ENCODE measurements at regions not wholly inside any gene's neighbourhood (a gene's known extent, or its start where the extent isn't known, plus 50 kb on each side); places are given as distances from the start of the nearest gene placed in this dataset.

DNA sequence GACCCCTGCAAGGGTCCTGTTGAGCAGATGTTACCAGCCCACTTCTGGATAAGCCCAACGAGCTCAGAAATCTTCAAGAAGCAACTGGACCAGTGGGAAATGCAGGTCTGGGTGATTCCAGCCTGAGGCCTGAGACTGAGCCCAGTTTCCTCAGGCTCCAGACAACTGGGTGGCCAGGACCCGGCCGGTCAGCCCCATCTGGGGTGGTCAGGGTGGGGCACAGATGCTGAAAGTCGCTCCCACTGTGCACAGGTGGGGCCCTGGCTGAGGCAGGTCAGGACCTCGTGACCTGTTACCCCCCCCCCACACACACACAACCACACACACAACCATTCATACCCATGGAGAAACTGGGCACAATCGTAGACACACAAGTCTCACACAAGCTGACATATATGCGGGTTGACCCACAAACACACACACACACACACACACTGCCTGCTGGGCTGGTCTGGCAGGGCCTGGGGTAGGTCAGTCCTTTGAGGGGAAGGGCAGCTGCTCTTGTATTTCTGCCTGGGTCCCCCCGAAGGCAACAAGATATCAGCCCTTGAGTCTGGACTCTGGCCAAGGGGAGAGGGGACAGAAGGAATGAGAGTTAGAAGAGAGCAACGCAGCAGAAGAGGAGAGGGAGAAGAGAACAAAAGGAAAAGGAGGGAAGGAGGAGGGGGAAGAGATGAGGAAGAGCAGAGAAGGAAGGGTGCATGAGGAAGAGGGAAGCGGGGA, 99.0 kb upstream of the CDH5 start:
- peaks cover 60% of the 10 kb centered on the region for H3K27me3 Mint-ChIP-seq
- no peak overlapping the region for H3K27ac Mint-ChIP-seq
- H3K9me3 ChIP-seq (ENCODE audit: control insufficient read depth, low read length, poor library complexity, severe bottlenecking) = no peaks in the 10 kb centered on the region
- no peak for ATAC-seq
- DNase-seq = no peak
- no peaks in the 10 kb centered on the region for H3K36me3 Mint-ChIP-seq (ENCODE audit: low read depth)
- peaks cover 6% of the 10 kb centered on the region for H3K4me1 Mint-ChIP-seq
- H3K4me3 Mint-ChIP-seq = no peak overlapping the region

DNA sequence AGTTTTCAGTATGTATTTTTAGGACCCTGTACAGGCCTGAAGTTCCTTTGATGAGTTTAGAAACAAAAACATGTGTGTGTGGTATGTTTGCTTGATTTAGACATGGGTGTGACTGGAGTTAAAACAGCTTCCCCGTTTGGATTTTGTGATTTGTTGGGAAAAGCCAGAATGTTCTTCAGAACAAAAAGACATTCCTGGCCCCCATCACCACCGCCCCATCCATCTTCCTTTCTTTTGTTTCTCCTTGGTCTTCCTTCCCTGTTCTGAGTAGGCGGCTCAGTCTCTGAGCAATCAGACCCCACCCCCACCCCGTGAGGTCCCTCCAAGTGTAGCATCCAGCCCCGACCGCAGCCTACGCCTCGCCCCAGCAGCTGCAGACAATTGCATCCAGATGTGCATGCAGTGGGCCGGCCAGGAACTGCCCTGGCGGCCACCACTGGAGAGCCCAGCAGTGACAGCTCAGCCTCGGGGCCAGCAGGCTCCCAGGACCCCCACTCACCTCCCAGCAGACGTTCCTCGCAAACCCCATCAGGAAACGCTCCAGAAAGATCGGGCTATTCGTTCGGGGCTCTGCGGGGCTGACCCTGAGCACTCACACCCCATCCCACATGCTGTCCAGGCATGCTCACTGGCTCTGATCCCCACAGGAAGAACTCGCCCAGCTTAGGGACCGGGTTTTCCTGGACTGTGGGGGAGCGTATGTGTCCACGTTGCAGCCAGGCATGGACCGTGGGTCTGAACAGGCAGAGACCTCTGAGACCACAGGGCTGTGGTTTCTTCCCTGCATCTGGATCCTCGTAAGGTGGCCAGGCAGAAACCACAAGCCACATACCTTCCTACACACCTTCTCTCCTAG, 99.8 kb upstream of the CDH5 start:
- H3K4me1 Mint-ChIP-seq = peaks cover 6% of the 10 kb centered on the region
- DNase-seq (no peak), ATAC-seq (no peak)
- peaks cover 59% of the 10 kb centered on the region for H3K27me3 Mint-ChIP-seq
- no peaks in the 10 kb centered on the region for H3K9me3 ChIP-seq (ENCODE audit: control insufficient read depth, low read length, poor library complexity, severe bottlenecking)
- H3K4me3 Mint-ChIP-seq = no peak overlapping the region
- no peaks in the 10 kb centered on the region for H3K36me3 Mint-ChIP-seq (ENCODE audit: low read depth)
- H3K27ac Mint-ChIP-seq = no peak overlapping the region

DNA sequence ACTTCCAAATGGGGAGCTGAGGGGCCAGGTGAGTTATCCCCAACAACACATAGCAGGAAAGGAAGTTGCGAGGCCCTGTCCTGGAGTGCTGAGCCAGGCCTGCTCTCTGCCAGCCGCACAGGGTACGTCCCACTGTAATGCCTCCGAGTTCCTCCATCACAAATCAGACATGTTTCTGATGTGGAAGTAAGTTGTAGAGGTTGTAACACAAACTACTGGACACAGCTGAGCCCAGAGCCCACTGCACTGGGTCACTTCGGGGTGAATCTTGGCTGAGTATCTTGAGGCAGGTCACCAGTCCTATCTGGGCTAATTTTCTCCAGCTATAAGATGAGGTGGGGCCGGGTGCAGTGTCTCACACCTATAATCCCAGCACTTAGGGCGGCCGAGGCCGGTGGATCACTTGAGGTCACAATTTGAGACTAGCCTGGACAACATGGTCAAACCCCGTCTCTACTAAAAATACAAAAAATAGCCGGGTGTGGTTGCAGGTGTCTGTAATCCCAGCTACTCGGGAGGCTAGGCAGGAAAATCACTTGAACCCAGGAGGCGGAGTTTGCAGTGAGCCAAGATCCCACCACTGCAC, 100.8 kb upstream of the CDH5 start:
- Mint-ChIP-seq H3K4me3 (no peak overlapping the region), H3K27ac (no peak overlapping the region), H3K4me1 (peaks cover 2% of the 10 kb centered on the region), H3K27me3 (peaks cover 58% of the 10 kb centered on the region), H3K36me3 (ENCODE audit: low read depth) (no peaks in the 10 kb centered on the region)
- ATAC-seq = no peak
- no peak for DNase-seq
- no peaks in the 10 kb centered on the region for H3K9me3 ChIP-seq (ENCODE audit: control insufficient read depth, low read length, poor library complexity, severe bottlenecking)

DNA sequence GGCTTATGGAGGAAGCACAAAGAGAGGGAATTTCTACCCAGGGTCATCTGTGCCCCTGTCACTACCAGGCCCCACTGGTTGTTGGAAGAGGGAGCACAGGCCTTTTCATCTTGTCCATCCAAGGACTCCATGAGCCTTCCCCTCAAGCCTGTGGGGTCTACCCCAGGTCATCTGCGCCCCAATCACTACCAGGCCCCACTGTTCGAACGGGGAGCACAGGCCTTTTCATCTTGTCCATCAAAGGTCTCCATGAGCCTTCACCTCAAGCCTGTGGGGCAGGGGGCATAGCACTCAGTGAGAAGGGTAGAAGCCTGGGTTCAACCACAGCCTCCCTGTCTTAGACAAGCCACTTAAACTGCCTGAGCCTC, 101.5 kb upstream of the CDH5 start:
- no peaks in the 10 kb centered on the region for H3K36me3 Mint-ChIP-seq (ENCODE audit: low read depth)
- no peaks in the 10 kb centered on the region for H3K4me1 Mint-ChIP-seq
- H3K27me3 Mint-ChIP-seq = peaks cover 64% of the 10 kb centered on the region
- H3K4me3 Mint-ChIP-seq = no peak overlapping the region
- no peak for DNase-seq
- no peaks in the 10 kb centered on the region for H3K9me3 ChIP-seq (ENCODE audit: control insufficient read depth, low read length, poor library complexity, severe bottlenecking)
- no peak overlapping the region for H3K27ac Mint-ChIP-seq
- no peak for ATAC-seq

DNA sequence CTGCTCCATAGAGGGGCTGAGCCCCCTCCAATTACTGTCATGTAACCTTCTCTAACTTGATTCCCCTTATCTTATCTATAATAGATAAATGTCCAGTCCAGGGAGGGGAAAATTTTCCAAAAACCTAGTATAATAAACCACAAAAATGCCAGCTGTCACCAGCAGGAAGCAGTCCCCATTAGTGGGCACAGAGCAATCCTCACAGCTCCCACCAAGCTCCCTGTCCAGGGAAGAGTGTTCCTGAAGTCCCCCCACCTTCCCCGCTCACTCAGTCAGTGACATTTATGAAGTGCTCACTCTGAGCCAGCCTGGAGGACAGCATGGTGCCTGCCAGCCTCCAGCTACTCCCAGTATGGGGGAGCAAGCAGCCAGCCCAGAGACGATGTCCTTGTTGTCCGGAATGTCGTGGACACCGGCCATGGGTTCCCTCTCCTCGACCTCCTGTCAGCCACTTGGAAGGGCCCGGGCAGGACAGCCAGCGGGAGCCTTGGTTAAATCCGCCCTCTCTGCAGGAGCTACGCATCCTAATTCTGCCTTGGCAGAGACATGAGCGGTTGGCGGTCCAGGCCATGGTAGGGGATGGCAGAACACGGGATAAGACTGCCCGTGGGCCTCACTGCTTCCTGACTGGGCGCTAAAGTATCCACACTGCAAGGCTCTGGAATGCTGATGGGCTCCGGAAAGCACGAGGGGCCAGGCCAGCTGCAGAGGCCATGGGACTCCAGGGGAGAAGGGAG, 102.0 kb upstream of the CDH5 start:
- no peak for DNase-seq
- H3K27ac Mint-ChIP-seq = no peak overlapping the region

DNA sequence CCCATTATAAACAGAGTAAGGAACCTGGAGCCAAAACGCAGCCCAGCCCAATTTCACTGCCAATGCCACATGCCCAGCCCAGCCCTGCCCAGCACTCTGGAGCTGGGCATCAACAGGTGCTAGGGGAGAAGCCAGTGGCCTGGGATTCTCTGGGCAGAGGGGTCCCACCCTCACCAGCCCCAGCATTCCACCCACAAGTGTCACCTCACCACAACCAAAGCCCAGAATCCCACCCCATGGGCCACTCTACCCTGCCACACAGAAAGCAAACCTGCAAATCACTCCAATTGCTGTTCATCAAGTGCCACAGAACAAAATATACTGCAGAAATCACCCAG, 102.5 kb upstream of the CDH5 start:
- peaks cover 68% of the 10 kb centered on the region for H3K27me3 Mint-ChIP-seq
- H3K27ac Mint-ChIP-seq = no peak overlapping the region
- H3K36me3 Mint-ChIP-seq (ENCODE audit: low read depth) = no peaks in the 10 kb centered on the region
- no peaks in the 10 kb centered on the region for H3K4me1 Mint-ChIP-seq
- H3K9me3 ChIP-seq (ENCODE audit: control insufficient read depth, low read length, poor library complexity, severe bottlenecking) = no peaks in the 10 kb centered on the region
- ATAC-seq (no peak), DNase-seq (no peak)
- H3K4me3 Mint-ChIP-seq = no peak overlapping the region

More for the DNA sequence above, 102.0 kb upstream of the CDH5 start:
- no peaks in the 10 kb centered on the region for H3K9me3 ChIP-seq (ENCODE audit: control insufficient read depth, low read length, poor library complexity, severe bottlenecking)
- H3K36me3 Mint-ChIP-seq (ENCODE audit: low read depth) = no peaks in the 10 kb centered on the region
- peaks cover 64% of the 10 kb centered on the region for H3K27me3 Mint-ChIP-seq
- H3K4me1 Mint-ChIP-seq = no peaks in the 10 kb centered on the region
- no peak overlapping the region for H3K4me3 Mint-ChIP-seq
- ATAC-seq = no peak

DNA sequence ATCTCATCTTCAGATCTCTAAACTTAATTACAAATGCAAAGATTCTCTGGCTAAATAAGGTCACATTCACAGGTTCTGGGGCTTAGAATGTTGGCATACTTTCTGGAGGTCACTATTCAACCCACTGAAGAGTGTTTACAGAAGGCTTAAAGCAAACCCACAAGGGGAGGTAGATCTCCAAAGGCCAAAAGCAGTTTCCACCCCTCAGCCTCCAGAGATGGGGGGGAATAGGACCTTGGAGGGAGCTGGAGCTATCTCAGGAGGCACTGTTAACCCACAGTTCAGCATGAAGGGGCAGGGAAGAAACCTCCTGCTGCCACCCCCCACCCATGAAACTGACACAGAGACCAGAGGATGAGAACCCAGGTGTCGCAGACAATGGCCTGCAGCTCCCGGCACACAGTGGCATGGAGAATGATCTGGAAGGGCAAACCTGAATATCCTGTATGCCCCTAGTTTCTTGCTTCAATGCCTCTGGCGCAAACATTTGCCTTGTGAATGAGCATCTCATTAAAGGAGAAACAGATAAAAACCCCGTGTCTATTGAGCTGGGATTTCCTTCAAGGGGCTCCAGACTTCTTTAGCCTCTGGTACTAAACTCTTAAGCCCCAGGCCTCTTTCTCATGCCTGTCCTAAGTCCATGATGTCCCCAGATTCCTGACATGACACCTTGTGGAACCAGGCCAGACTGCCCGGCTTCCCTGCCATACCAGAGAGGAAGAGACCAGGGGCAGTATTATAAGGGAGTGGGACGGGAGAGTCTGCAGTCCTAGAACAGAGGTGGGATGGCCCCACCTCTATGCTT, 103.1 kb upstream of the CDH5 start:
- no peaks in the 10 kb centered on the region for H3K9me3 ChIP-seq (ENCODE audit: control insufficient read depth, low read length, poor library complexity, severe bottlenecking)
- Mint-ChIP-seq H3K27ac (no peak overlapping the region), H3K4me3 (no peak overlapping the region), H3K36me3 (ENCODE audit: low read depth) (no peaks in the 10 kb centered on the region), H3K4me1 (no peaks in the 10 kb centered on the region), H3K27me3 (peaks cover 68% of the 10 kb centered on the region)
- DNase-seq (no peak), ATAC-seq (no peak)

DNA sequence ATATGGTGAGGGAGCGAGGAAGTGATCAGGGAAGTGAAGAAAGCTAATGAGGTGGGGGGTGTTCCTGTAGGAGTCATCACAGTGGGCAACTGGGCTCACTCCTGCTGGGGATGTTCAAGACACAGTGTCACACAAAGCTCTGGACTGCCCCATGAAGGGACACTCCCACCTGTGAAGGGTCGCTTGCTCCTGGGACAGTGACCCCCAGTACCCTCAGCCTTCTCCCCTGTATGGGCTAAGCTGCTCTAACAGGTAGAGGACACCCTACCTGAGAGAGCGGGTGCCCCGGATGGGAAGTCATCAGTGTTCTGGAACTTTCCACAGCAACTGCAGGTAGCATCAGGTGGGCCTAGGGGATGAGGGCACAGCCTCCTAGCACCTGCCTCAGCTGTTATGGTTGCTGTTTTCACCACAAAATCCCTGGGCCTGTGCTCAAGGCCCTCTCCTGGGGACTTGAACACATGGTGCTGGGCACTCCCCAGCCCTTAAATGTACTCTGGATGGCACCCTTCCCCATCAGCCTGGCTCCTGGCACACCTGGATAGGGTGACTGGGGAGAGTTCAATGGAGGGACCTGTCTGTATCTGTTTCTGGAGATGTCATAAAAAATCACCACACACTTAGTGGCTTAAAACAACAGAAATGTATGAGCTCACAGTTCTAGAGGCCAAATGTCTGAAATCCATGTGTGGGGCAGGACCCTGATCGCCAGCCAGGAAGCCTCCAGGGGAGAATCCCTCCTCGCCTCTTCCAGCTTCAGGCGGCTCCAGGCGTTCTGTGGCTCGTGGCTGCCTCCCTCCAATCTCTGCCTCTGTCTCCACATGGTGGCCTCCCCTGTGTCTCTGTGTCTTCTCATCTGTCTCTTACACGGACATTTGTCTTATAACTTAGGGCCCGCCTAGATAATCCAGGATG, 104.0 kb upstream of the CDH5 start:
- DNase-seq (no peak), ATAC-seq (no peak)
- Mint-ChIP-seq H3K36me3 (ENCODE audit: low read depth) (no peaks in the 10 kb centered on the region), H3K4me1 (no peaks in the 10 kb centered on the region), H3K27me3 (peaks cover 63% of the 10 kb centered on the region), H3K4me3 (no peak overlapping the region), H3K27ac (no peak overlapping the region)
- no peaks in the 10 kb centered on the region for H3K9me3 ChIP-seq (ENCODE audit: control insufficient read depth, low read length, poor library complexity, severe bottlenecking)

DNA sequence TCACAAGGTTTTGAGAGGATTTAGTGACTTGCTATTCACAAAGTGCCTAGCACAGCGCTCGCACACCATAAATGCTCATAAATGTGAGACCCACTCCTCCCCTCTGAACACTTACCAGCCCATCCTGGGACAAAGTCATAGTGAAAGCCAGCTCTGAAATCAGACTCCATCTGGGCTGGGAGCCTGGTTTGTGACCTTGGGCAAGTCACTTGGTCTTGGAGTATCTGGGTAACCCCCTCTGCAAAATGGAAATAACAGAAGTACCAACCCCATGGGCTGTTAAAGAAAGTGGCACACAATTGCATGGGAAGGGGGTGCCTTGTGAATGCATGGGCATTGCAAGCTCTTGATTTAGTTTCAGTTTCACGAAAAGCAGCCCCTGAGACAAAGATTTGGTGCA, 104.7 kb upstream of the CDH5 start:
- H3K27ac Mint-ChIP-seq = no peak overlapping the region
- ATAC-seq = no peak
- H3K4me3 Mint-ChIP-seq = no peak overlapping the region
- H3K27me3 Mint-ChIP-seq = peaks cover 56% of the 10 kb centered on the region
- no peaks in the 10 kb centered on the region for H3K36me3 Mint-ChIP-seq (ENCODE audit: low read depth)
- no peaks in the 10 kb centered on the region for H3K4me1 Mint-ChIP-seq
- no peak for DNase-seq
- no peaks in the 10 kb centered on the region for H3K9me3 ChIP-seq (ENCODE audit: control insufficient read depth, low read length, poor library complexity, severe bottlenecking)

DNA sequence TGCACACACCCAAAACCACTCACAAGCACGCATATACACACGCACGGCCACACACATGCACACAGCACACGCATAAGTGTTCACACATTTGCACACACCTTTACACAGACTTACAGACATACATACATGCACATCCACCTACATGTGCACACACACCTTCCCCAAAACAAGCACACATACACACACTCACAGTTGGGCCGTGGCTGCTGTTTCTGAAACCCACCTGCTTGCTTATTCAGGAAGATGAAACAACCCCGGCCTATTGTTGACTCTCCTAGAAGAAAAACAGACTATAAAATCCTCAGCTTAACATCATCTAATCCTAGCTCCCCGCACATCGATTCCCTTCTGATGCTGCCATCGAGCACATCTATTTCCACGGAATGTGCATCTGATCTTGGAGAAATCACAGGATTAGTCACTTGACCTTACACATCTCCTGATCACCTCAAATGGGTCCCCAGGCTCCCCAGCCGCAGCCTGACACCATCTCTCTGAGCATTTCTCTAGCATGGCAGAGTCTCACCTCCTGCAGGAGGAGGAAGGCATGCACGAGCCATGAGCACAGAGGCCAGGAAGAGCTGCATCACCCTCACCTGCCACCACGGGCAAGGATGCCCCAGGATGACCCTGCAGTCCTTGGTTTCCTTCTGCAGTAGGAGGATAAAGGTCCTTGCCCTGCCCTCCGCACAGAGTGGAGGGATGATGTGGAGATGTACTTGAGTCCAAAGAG, 105.8 kb upstream of the CDH5 start:
- H3K9me3 ChIP-seq (ENCODE audit: control insufficient read depth, low read length, poor library complexity, severe bottlenecking) = no peaks in the 10 kb centered on the region
- H3K27me3 Mint-ChIP-seq = peaks cover 53% of the 10 kb centered on the region
- ATAC-seq = no peak
- no peak overlapping the region for H3K27ac Mint-ChIP-seq
- H3K4me1 Mint-ChIP-seq = no peaks in the 10 kb centered on the region
- no peaks in the 10 kb centered on the region for H3K36me3 Mint-ChIP-seq (ENCODE audit: low read depth)
- H3K4me3 Mint-ChIP-seq = no peak overlapping the region
- no peak for DNase-seq

DNA sequence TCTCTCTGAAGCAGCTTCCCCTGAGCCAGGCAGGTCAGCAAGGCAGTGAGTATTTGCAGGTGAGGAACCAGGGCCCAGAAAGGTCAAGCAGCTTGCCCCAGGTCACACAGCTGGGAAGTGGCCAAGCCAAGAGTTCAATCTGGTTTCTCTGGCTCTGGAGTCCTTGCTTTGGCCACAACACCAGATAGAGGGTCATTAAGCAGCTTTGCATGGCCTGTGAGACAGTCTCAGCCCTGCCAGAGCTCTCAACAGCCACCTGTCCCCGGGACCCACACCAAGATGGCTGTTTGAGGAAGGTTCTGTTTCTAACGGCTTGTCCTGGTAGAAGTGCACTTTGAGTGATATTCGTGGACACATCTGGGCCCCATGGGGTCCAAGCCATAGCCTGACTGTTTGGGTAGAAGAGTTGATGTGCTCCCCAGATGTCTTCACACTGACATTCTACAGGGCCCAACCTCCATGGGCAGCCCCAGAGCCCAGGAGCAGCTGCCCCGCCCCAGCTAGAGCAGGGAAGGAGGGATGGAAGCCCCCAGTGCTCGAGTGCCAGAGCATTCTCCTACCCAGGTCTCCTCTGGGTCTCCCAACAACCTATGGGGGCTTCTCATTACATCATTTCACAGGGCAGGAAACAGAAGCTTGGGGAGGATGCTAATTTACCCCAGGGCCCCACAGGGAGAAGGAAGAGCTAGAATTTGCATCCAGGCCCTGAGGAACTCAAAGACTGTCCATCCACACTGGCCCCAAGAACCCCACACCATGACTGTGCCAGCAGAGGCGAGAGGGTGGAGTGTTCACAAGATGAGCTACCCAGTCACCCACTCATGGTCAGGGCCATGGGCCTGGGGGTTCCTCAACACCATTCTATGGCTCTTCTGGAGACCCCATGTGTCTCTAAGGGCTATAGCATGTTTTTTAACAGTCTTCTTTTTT, 107.3 kb upstream of the CDH5 start:
- Mint-ChIP-seq H3K36me3 (ENCODE audit: low read depth) (no peaks in the 10 kb centered on the region), H3K4me3 (no peak overlapping the region), H3K27me3 (peaks cover 51% of the 10 kb centered on the region), H3K27ac (no peak overlapping the region), H3K4me1 (no peaks in the 10 kb centered on the region)
- no peaks in the 10 kb centered on the region for H3K9me3 ChIP-seq (ENCODE audit: control insufficient read depth, low read length, poor library complexity, severe bottlenecking)
- ATAC-seq (no peak), DNase-seq (no peak)
